H9 (cell line): ENCODE measurements at regions not wholly inside any gene's neighbourhood (a gene's known extent, or its start where the extent isn't known, plus 50 kb on each side); places are given as distances from the start of the nearest gene placed in this dataset.

ENCODE experiments used
- DNase-seq: peaks from one replicate; pipeline ENCODE4 v3.0.0-alpha.2; 2017
- H2AFZ ChIP-seq: one replicate; pipeline ENCODE4 v1.6.1; 2013; ENCODE audit warnings: mild to moderate bottlenecking, low read length, control low read depth, moderate library complexity
- H2AK5ac ChIP-seq: 2 replicates; pipeline ENCODE4 v1.6.1; 2013; ENCODE audit warnings: low read length, control low read depth, mixed read lengths; ENCODE audit not compliant: insufficient read length
- H2BK120ac ChIP-seq: one replicate; pipeline ENCODE4 v1.6.1; 2013; ENCODE audit warnings: low read depth, mild to moderate bottlenecking, low read length, control low read depth, inconsistent platforms; ENCODE audit not compliant: poor library complexity, severe bottlenecking
- H2BK12ac ChIP-seq: 2 replicates; pipeline ENCODE4 v1.6.1; 2013; ENCODE audit warnings: low read length, control low read depth, mixed read lengths, low read depth; ENCODE audit not compliant: insufficient read length
- H2BK15ac ChIP-seq: 2 replicates; pipeline ENCODE4 v1.6.1; 2013; ENCODE audit warnings: low read depth, low read length, control low read depth
- H2BK20ac ChIP-seq: one replicate; pipeline ENCODE4 v1.6.1; 2013; ENCODE audit warnings: low read depth, mild to moderate bottlenecking, low read length, control low read depth, inconsistent platforms; ENCODE audit not compliant: poor library complexity, severe bottlenecking
- H2BK5ac ChIP-seq: 2 replicates; pipeline ENCODE4 v1.6.1; 2013; ENCODE audit warnings: low read length, control low read depth, mixed read lengths; ENCODE audit not compliant: insufficient read length
- H3K14ac ChIP-seq: 2 replicates; pipeline ENCODE4 v1.6.1; 2013; ENCODE audit warnings: low read length, control low read depth; ENCODE audit not compliant: insufficient read depth
- H3K18ac ChIP-seq: 2 replicates; pipeline ENCODE4 v1.6.1; 2013; ENCODE audit warnings: low read depth, mild to moderate bottlenecking, mixed read lengths, low read length, control low read depth; ENCODE audit not compliant: insufficient read length
- H3K23ac ChIP-seq: 2 replicates; pipeline ENCODE4 v1.6.1; 2013; ENCODE audit warnings: low read length, control low read depth, mixed read lengths, low read depth; ENCODE audit not compliant: insufficient read length
- H3K23me2 ChIP-seq: 2 replicates; pipeline ENCODE4 v1.6.1; 2013; ENCODE audit warnings: low read depth, mild to moderate bottlenecking, mixed read lengths, low read length, control low read depth; ENCODE audit not compliant: insufficient read length, poor library complexity, severe bottlenecking
- H3K27ac ChIP-seq: 2 replicates; pipeline ENCODE4 v1.5.1; 2013; ENCODE audit warnings: low read length, control low read depth, mixed read lengths, low read depth; ENCODE audit not compliant: insufficient read length
- H3K27me3 ChIP-seq: 2 replicates; pipeline ENCODE4 v1.6.1; 2013; ENCODE audit warnings: low read length, control low read depth, inconsistent platforms; ENCODE audit not compliant: insufficient read depth
- H3K4ac ChIP-seq: 2 replicates; pipeline ENCODE4 v1.6.1; 2013; ENCODE audit warnings: low read depth, mild to moderate bottlenecking, control low read depth, inconsistent platforms, low read length, moderate library complexity
- H3K4me1 ChIP-seq: 2 replicates; pipeline ENCODE4 v1.6.1; 2013; ENCODE audit warnings: low read length, control low read depth, inconsistent platforms; ENCODE audit not compliant: insufficient read depth
- H3K4me2 ChIP-seq: 2 replicates; pipeline ENCODE4 v1.6.1; 2013; ENCODE audit warnings: low read length, control low read depth, mixed read lengths; ENCODE audit not compliant: insufficient read length, insufficient read depth
- H3K56ac ChIP-seq: 2 replicates; pipeline ENCODE4 v1.6.1; 2013; ENCODE audit warnings: low read depth, mild to moderate bottlenecking, mixed read lengths, low read length, control low read depth; ENCODE audit not compliant: insufficient read length
- H3K79me1 ChIP-seq: 2 replicates; pipeline ENCODE4 v1.6.1; 2013; ENCODE audit warnings: low read depth, mild to moderate bottlenecking, moderate library complexity, low read length, control low read depth, inconsistent platforms; ENCODE audit not compliant: insufficient read depth, poor library complexity, severe bottlenecking
- H3K79me2 ChIP-seq: 2 replicates; pipeline ENCODE4 v1.6.1; 2013; ENCODE audit warnings: low read length, control low read depth, inconsistent platforms; ENCODE audit not compliant: insufficient read depth
- H3K9ac ChIP-seq: 2 replicates; pipeline ENCODE4 v1.6.1; 2013; ENCODE audit warnings: low read length, control low read depth, mixed read lengths; ENCODE audit not compliant: insufficient read length; ENCODE audit errors: extremely low read depth
- H3K9me3 ChIP-seq: one replicate; pipeline ENCODE4 v1.6.1; 2013; ENCODE audit warnings: low read depth, low read length, inconsistent platforms; ENCODE audit not compliant: control insufficient read depth
- H3T11ph ChIP-seq: one replicate; pipeline ENCODE4 v1.6.1; 2013; ENCODE audit warnings: mild to moderate bottlenecking, low read length, control low read depth, inconsistent platforms
- H4K20me1 ChIP-seq: one replicate; pipeline ENCODE4 v1.6.1; 2013; ENCODE audit not compliant: control insufficient read depth, insufficient read length, insufficient read depth
- H4K5ac ChIP-seq: 2 replicates; pipeline ENCODE4 v1.6.1; 2013; ENCODE audit warnings: low read depth, mild to moderate bottlenecking, mixed read lengths, low read length, control low read depth; ENCODE audit not compliant: insufficient read length
- H4K8ac ChIP-seq: replicated peaks from 2 replicates; pipeline ENCODE4 v1.6.1; 2013; ENCODE audit warnings: low read length, control low read depth, mixed read lengths, low read depth; ENCODE audit not compliant: insufficient read length
- H4K91ac ChIP-seq: 2 replicates; pipeline ENCODE4 v1.6.1; 2013; ENCODE audit warnings: low read depth, mild to moderate bottlenecking, moderate library complexity, mixed read lengths, low read length, control low read depth; ENCODE audit not compliant: insufficient read length
- H3K27ac Mint-ChIP-seq, 3 experiments: 2 replicates in 2 of 3; 3 replicates in 1 of 3; pipeline ENCODE4 v1.8.0; 2020 to 2021; ENCODE audit warnings: mixed read lengths in 3 of 3, mild to moderate bottlenecking in 1 of 3, moderate library complexity in 1 of 3
- H3K27me3 Mint-ChIP-seq: 2 replicates; pipeline ENCODE4 v1.8.0; 2021; ENCODE audit warnings: low read depth, mild to moderate bottlenecking, moderate library complexity, mixed read lengths
- H3K36me3 Mint-ChIP-seq, 3 experiments: 2 replicates in 2 of 3; 3 replicates in 1 of 3; pipeline ENCODE4 v1.8.0; 2020 to 2021; ENCODE audit warnings: low read depth in 3 of 3, mixed read lengths in 3 of 3; ENCODE audit not compliant: insufficient read depth in 1 of 3
- H3K4me1 Mint-ChIP-seq, 2 experiments: 2 replicates each; pipeline ENCODE4 v1.8.0; 2020; ENCODE audit warnings: mixed read lengths in 2 of 2
- H3K4me3 Mint-ChIP-seq, 2 experiments: 2 replicates in 1 of 2; 3 replicates in 1 of 2; pipeline ENCODE4 v1.8.0; 2020 to 2021; ENCODE audit warnings: mild to moderate bottlenecking in 2 of 2, mixed read lengths in 2 of 2, moderate library complexity in 1 of 2
- H3K9me3 Mint-ChIP-seq, 2 experiments: 2 replicates in 1 of 2; 3 replicates in 1 of 2; pipeline ENCODE4 v1.8.0; 2020; ENCODE audit warnings: mild to moderate bottlenecking in 2 of 2, mixed read lengths in 2 of 2, moderate library complexity in 1 of 2
- WGBS: extraction: QIAGEN DNeasy Blood & Tissue Kit; methylation state at CpG from one replicate; pipeline ENCODE4 v1.1.7; 2013; ENCODE audit warnings: missing lambda C conversion rate, low lambda C conversion rate, mixed read lengths; ENCODE audit not compliant: insufficient read length; ENCODE audit errors: extremely low coverage; 5-methylcytosine and 5-hydroxymethylcytosine counted together
- TF ChIP-seq, protein P1 (sequence below): fragments of 200-600 bp; sonication (generic); conservative IDR thresholded peaks from 3 replicates; pipeline ENCODE4 v1.8.0; 2021; ENCODE audit warnings: antibody characterized with exemption, mild to moderate bottlenecking

- Histone ChIP-seq H2BK12ac (no peak overlapping the region), H3K9ac (no peak overlapping the region), H3K4ac (no peak overlapping the region), H2BK15ac (no peak overlapping the region), H2BK20ac (no peak overlapping the region), H3K56ac (no peak overlapping the region), H3K4me2 (no peak overlapping the region), H3K18ac (no peak overlapping the region), H3K27me3 (no peaks in the 10 kb centered on the region), H3K23ac (no peak overlapping the region), H2AFZ (no peak overlapping the region), H3K27ac (no peak overlapping the region), H2BK5ac (no peak overlapping the region), H3K14ac (no peak overlapping the region), H3T11ph (no peak overlapping the region), H3K4me1 (peaks cover under 1% of the 10 kb centered on the region; the same call in 1 of the 2 replicates), H4K8ac (no peak overlapping the region), H3K79me1 (no peaks in the 10 kb centered on the region), H3K79me2 (no peaks in the 10 kb centered on the region), H4K5ac (no peak overlapping the region), H3K23me2 (no peaks in the 10 kb centered on the region), H4K20me1 (no peaks in the 10 kb centered on the region), H2BK120ac (no peak overlapping the region), H3K9me3 (no peaks in the 10 kb centered on the region), H2AK5ac (no peak overlapping the region), H4K91ac (no peak overlapping the region)
- Mint-ChIP-seq H3K9me3 (no peaks in the 10 kb centered on the region), H3K4me3 (no peak overlapping the region), H3K27me3 (no peaks in the 10 kb centered on the region), H3K27ac (no peak overlapping the region), H3K36me3 (no peaks in the 10 kb centered on the region), H3K4me1 (peaks cover 0 to 2% of the 10 kb centered on the region in 2 experiments; a peak in 2 of 4 replicates)
- no CpG with 5 or more reads among the region's 3 CpGs for WGBS
- no peak for DNase-seq
- TF ChIP-seq, protein P1, sequence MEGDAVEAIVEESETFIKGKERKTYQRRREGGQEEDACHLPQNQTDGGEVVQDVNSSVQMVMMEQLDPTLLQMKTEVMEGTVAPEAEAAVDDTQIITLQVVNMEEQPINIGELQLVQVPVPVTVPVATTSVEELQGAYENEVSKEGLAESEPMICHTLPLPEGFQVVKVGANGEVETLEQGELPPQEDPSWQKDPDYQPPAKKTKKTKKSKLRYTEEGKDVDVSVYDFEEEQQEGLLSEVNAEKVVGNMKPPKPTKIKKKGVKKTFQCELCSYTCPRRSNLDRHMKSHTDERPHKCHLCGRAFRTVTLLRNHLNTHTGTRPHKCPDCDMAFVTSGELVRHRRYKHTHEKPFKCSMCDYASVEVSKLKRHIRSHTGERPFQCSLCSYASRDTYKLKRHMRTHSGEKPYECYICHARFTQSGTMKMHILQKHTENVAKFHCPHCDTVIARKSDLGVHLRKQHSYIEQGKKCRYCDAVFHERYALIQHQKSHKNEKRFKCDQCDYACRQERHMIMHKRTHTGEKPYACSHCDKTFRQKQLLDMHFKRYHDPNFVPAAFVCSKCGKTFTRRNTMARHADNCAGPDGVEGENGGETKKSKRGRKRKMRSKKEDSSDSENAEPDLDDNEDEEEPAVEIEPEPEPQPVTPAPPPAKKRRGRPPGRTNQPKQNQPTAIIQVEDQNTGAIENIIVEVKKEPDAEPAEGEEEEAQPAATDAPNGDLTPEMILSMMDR, result no peak
Measured at GRCh38 chr1:198927129-198927528, 288.3 kb downstream of the PTPRC start.
